NCI-H2196 (cell line): ENCODE measurements at regions not wholly inside any gene's neighbourhood (a gene's known extent, or its start where the extent isn't known, plus 50 kb on each side); places are given as distances from the start of the nearest gene placed in this dataset.
"Not testable (repeated sequence)": the region's sequence is repeated elsewhere in the genome, so short reads cannot be mapped to it uniquely, and the experiment has no call there.

Source experiments
- DNase-seq: peaks from one replicate; lab custom pipeline; 2025; ENCODE audit not compliant: unreplicated experiment; lab: John Stamatoyannopoulos, UW

DNA sequence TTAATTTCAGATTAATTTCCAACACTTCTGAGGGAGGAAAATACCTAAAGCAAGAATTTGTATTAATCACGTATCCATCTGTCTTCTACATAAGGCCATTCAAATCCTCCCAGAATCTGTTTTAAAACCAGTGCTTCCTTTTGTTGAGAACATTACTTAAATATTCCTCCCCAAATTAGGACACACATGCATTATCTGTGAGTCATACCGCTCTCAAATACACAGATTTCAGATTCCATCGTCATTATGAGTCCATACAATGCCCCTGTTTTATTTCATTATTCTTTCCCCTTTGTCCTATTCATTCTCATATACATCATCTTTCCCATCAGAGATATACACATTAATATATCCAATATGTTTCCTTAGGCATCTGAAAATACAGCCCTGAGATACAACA, 57.3 kb upstream of the PRSS12 start:
- DNase-seq: no peak

DNA sequence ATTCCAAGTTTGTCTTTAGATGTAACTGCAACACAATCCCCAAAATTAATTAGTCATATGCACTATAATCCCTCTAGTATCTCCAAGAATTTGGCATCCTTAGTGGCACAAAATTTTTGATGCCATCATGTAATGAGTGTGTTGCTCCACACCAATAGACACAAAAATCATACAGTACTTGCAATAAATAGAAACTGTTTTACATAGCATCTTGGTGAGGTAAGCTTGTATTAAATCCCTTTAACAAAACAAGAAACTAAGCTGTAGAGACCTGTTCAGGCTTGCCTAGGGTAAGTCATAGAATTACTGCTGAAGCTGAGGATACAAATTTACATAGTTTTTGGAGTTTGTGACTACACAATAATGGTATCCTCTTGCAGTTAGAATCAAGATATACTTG, 64.5 kb upstream of the PRSS12 start:
- no peak for DNase-seq

DNA sequence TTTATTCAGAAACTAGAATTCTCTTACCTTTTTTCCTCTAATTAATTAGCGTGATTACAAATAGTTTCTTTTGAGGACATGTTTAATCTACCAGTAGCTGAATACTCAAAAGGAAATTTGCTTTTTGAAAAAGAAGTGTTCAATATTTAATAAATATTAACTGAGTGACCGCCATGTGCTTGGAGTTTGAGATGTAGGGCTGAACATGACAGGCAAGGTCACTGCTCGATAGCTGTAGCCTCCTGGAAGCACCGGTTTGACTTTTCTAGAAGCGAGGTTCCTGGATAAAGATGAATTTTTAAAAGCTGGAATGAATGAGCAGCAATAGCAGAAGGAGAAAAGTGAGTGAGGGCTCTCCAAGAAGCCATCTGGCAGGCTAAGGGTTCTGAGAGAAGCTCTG, 65.0 kb upstream of the PRSS12 start:
- DNase-seq: not testable (repeated sequence)

GRCh38 chr4:118418396-118418795, 65.6 kb upstream of the PRSS12 start:
- DNase-seq: not testable (repeated sequence)

DNA sequence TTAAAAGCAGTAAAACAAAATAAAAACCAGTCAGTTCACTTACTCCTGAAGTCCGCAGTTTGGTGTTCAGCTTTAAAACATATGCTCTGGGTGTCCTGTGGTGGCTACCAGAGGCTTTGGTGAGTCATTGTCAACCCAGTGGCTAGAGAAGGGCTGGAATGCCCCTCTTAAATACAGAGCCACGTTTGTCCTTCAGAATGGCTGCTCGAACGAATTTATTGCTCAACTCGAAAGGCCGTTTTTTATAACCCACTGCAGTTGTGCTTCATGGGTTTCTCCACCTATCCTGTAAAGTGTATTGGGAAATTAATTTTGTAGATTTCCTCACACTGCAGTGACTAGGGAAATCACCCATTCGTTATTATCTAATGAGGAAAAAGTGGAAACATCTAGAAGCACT, 66.8 kb upstream of the PRSS12 start:
- DNase-seq: not testable (repeated sequence)

DNA sequence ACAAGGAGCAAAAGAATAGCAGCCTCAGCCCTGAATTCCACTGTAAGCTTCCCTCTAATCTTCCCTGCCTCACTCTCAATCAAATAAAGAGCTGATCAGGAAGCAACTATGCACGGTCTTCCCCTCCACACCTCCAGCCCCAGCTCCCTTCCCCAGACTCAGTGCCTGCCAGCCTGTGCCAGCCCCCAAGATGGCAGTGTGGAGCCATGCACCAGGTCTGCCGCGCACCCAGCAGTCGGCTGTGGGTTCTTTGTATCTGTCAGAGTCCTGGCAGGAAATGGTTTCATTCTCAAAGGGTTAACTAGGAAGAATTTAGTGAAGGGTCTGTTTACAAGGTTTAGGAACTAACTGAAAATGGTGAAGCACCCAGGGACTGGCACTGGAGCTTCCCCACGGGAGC, 71.3 kb upstream of the PRSS12 start:
- not testable (repeated sequence) for DNase-seq

GRCh38 chr4:118428881-118429280, 76.1 kb upstream of the PRSS12 start:
- not testable (repeated sequence) for DNase-seq

- not testable (repeated sequence) for DNase-seq
Observed at GRCh38 chr4:118432359-118432758, 79.6 kb upstream of the PRSS12 start.

DNA sequence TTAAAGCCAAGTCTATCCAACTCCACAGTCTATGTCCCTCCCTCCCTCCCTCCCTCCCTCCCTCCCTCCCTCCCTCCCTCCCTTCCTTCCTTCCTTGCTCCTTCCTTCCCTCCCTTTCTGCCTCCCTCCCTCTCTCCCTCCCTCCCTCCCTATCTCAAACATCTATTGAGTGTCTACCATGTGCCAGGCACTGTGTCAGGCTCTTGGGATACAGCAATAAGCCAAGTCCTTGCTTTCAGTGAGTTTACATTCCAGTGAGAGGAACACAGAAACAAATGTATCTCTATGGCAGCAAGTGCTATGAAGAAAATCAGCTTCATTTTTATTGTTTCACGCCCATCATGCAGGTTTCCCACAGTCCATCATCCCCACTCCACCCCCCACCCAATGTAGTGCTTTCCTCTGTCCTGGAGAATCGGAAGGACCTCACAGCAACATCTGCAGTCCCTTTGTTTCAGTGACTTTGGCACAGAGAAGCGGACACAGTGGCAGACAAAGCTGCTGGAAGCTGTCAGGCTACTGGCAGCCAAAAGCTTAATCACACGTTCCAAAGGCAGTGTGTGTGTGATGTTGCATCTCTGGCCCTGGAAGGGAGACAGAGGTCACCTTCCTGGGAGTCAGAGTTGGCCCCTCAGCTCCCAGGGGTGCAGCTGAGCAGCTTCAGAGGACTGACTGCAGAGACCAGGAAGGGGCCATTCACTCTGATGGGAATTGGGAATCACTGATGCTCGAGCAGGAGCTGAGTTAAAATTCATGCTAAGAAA, 81.0 kb upstream of the PRSS12 start:
- not testable (repeated sequence) for DNase-seq

DNA sequence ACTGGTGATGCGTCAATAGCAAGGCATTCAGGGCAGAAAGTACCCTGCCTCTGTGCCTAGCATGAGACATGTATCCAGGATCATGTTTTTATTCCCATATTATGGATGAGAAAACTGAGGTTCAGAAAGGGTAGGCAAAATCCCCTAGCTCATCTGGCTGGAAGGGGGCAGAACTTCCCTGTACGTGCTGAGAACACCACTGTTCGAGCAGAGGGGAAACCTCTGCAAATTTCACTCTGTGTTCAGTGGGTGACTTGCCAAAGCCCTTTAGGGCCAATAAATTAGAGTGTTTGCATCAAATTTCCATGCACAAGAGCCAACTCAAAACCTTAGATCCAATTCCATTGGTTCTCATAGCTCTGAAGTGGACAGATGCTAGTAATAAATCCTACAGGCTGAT, 82.6 kb upstream of the PRSS12 start:
- not testable (repeated sequence) for DNase-seq

DNA sequence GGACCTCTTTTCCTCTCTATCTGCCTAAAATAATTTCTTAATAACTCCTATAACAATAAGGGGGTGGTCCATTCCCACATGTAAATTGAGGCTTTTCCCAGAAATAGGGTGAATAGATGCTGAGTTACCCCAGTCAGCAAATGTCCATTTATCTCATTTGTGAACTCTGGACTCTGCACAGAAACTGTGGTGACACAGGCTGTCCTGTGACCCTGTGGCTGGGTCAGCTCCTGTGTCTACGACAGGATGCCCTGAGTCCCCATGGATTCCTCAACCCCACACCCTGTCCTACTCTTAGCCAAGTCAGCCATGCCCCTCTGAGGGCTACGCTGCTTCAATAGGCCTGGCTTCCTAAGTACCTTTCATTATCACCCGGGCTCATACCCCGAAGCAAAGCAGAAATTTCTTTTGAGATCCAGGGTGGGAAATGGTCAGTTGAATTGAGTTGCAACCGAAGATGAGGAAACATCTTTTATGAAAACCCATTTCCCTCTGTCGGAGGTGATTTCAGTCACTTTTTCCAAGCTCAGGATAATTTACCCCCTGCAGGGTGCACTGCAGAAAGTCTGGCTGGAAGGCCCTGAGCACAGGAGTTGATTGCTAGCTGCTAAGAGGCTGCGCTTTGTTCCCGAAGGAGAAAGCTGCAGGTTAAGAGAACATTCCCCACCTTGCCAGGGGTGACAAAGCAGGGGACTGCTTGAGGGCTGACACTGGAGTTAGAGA, 89.5 kb upstream of the PRSS12 start:
- not testable (repeated sequence) for DNase-seq

DNA sequence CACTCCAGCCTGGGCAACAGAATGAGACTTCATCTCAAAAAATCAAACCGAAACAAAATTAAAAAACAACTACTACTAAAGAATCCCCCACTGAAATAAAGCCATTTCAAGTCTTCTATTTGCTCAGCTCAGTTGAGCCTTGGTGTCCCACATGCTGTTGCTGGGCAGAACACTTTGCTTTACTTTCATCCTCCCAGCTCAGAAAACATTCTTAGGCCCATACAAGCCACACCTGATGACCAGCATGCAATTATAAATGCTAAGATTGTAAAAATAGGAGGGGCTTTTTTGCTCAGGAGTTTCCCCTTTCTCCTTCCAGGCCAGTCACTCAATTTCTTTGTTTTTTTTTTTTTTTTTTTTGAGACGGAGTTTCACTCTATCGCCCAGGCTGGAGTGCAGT, 94.6 kb upstream of the PRSS12 start:
- DNase-seq: not testable (repeated sequence)

DNA sequence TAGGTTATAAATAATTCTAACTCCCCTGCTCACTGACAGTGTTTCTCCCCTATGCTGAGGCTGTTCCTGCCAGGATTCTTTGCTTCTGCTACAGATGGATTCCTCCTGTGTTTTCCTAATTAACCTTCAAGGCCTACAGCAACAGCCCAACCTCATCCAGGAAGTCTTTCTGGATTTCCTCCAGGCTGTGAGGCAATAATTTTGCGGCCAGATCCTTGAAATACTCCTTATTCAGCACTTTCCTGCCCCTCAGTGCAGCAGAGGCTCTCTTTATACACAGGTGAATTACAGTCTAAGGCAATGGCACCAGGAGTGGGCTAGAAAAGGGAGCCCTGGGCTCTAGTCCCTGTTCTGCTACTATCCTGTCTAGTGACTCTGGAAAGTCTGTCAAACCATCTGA, 102.1 kb upstream of the PRSS12 start:
- DNase-seq: not testable (repeated sequence)

GRCh38 chr4:118461435-118461834, 108.6 kb upstream of the PRSS12 start:
- not testable (repeated sequence) for DNase-seq

DNA sequence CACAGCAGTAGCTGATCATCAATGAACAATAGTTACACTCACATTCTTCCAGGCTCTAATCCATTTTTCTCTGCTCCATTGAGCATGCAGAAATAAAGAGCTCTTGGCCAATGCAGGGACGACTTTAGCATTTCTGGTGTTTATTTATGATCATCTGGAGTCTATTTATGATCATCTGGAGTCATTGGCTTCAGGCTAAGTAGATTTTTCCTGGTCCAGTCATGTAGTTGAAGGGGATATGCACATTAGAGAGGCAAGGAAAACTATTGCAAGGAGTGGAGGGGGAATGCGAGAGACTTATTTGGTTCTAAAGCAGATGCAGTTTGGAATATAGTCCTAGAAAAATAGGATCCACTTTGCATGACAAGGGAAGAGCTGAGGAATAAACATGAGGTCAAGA, 113.0 kb upstream of the PRSS12 start:
- not testable (repeated sequence) for DNase-seq

GRCh38 chr4:118474001-118474626, 121.3 kb upstream of the PRSS12 start:
- DNase-seq: not testable (repeated sequence)

DNA sequence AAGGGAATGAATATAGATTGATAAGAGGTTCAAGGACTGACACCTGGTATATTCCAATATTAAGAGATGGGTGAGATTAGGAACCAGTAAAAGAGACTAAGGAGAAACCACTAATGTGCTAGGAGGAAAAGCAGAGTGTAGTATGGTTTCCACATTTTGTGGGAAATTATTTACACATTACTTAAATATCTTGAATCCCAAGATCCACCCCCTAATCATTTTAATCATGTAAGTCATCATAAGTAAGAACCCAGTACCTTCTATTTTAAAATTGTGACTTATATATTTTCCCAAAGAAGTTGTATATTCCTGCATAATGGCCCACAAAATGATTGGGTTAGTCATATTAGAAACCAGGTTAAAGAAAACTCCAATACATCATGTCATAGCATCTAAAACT, 122.0 kb upstream of the PRSS12 start:
- not testable (repeated sequence) for DNase-seq

- not testable (repeated sequence) for DNase-seq
Observed at GRCh38 chr4:118475901-118476300, 123.1 kb upstream of the PRSS12 start.

GRCh38 chr4:118477826-118478225, 125.0 kb upstream of the PRSS12 start:
- DNase-seq: not testable (repeated sequence)

DNA sequence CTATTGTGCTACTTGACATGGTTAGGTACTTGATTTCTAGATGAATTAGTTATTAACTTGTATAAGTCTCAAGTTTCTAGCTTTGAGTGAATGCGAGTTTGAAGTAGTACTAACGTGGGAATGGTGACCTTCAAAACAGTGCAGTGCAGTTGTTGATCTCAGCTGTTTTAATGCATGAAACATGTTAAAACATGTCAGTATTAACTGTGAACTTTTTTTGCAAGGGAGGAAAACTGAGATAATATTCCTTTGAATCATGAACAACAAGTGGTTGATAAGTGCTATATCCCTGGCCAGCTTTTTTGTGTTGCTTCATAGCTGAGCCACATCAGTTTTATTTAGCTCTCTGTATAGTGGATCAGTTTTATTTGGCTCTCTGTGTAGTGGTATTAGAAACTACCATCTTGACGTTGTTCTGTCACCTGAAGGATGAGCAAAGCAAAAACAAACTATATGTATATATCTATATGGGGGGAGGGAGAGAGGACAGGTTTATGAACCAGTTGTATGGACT, 133.1 kb upstream of the PRSS12 start:
- not testable (repeated sequence) for DNase-seq

DNA sequence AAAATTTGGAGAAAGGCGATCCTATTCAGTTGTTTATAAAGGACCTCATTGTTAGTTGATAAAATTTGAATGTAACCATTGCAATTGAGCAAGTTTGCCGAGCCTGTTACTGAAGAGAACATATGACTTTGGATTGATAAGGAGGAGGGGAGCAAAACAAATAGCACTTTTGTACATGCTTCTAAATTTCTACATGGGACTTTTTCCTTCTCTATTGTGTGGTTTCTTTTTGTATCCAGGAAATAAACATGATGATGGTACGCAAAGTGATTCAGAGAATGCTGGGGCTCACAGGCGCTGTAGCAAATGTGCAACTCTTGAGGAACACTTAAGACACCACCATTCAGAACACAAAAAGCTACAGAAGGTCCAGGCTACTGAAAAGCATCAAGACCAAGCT, 140.2 kb upstream of the PRSS12 start:
- DNase-seq: not testable (repeated sequence)

DNA sequence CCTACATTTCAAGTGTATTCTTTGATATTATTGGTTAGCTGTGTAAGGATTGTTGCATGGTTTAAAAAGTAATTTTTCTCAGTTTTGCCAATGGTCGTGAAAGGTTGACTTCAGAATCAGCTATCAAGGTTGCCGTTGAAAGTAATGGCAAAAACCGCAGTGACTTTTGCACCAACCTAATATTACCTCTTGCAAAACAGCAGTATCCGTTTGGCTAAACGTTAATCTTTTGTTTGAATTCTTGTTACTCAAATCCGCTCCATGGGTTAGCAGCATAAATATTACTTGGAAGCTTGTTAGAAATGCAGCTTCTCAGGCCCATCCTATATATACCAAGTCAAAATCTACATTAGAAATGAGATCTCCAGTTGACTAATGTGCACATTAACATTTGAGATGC, 141.6 kb upstream of the PRSS12 start:
- DNase-seq: not testable (repeated sequence)
